HG03095 (cell line): ENCODE measurements at regions not wholly inside any gene's neighbourhood (a gene's known extent, or its start where the extent isn't known, plus 50 kb on each side); places are given as distances from the start of the nearest gene placed in this dataset.
"Not testable (repeated sequence)": the region's sequence is repeated elsewhere in the genome, so short reads cannot be mapped to it uniquely, and the experiment has no call there.

Experiments
- ATAC-seq: cut with Tn5 transposase; IDR thresholded peaks from one replicate; pipeline ENCODE4 v1.9.1; 2021; ENCODE audit warnings: moderate library complexity; ENCODE audit not compliant: unreplicated experiment

DNA sequence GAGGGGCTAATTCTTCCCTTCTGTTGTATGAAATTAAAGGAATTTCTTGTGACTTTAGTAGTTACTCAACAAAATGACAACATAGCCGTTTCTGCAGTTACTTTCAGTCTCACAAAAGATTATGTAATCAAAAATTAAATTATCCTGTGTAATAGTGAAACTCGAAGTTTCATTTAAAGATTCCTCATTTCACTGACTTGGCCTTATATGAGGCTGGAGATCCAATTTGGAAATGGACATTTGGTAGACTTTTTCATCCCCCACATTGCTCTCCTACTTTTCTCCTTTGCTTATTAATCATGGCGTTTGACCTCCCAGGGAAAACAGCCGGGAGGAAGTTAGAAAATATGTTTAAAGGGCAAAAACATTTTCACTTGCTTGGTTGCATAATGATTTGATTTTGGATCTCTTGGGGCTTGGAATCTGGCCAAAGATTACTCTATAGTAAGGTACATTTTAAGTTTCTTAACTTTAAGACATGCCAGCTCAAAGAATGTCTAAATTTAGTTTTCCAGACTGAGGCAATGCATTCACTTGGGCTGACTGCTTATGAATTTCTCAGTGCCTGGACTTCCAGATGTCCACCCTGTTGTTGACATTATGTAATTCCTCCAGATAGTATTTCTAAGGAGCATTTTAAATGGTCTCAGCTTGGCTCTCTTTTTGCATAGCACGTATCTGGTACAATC is 1364.9 kb upstream of the MIR17HG start:
- ATAC-seq, result no peak

DNA sequence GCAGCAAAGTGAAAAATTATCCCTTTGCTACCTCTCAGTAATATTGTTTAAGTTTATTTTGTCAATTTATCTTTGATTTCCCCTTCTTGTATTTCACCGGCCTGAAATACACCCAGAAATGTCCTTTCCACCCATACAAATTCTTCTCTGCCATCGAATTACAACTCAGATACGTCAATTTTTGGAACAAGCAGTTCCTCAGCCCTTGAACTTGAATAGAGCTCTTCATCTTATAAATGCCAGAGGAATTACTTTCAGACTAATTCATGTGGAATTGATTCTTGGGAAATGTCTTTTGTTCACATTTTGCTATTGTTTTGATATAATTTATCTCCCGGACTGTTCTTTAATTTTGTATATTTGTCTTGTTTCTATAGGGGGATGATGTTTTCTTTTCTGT is 1359.3 kb upstream of the MIR17HG start:
- no peak for ATAC-seq

DNA sequence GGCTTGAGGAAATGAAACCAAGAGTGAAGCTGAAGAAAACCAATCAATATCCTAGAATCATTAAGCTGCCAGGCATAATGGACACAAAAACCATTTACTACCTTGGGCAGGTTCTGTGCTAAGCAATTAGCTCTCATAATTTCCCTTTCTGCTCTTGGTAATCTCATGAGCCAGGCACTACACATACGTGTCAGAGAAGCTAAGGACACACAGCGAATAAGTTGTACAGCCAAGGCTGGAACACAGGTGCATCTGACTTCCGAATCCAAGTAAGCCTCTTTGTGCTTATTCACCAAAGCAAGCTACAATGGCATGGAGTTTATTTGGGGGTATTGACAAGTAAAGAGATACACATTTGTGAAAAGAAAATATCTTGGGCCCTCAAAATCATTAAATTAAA is 1343.9 kb upstream of the MIR17HG start:
- ATAC-seq, result no peak

DNA sequence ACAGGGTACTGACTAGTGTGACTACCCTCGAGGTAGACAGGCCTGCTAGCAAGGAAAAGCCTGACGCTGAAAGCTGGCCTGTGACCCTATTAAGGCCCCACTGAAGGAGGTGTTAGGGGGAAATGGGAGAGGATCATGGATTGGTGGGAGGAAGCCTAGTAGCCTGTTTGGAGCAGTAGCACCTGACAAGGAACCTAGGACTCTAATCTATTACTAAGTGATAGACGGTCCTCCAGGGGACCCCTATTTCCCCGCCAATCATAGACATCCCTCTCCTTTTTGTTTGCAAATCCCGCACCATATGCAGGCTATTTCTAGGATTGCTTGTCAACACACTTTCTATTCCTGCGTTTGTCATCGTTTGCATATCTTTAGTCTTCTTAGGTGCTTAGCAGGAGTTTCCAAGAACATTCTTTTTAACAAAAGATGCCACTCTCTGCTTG is 1338.8 kb upstream of the MIR17HG start:
- no peak for ATAC-seq

DNA sequence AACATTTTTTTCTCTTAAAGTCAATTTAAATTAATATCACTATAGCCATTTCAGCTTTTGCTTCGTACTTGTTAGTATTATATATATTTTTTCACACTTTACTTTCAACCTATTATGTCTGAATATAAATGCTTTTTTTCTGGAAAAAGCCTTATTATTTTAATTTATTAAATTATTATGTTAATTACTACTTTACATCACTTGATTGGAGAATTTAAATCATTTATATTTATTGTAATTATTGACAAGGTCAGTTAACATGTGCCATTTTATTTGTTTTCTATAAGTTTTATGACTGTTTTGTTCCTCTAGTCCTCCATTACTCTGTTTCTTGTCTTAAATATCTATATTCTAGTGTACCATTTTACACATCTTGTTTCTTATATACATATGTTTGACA is 1333.4 kb upstream of the MIR17HG start:
- no peak for ATAC-seq

DNA sequence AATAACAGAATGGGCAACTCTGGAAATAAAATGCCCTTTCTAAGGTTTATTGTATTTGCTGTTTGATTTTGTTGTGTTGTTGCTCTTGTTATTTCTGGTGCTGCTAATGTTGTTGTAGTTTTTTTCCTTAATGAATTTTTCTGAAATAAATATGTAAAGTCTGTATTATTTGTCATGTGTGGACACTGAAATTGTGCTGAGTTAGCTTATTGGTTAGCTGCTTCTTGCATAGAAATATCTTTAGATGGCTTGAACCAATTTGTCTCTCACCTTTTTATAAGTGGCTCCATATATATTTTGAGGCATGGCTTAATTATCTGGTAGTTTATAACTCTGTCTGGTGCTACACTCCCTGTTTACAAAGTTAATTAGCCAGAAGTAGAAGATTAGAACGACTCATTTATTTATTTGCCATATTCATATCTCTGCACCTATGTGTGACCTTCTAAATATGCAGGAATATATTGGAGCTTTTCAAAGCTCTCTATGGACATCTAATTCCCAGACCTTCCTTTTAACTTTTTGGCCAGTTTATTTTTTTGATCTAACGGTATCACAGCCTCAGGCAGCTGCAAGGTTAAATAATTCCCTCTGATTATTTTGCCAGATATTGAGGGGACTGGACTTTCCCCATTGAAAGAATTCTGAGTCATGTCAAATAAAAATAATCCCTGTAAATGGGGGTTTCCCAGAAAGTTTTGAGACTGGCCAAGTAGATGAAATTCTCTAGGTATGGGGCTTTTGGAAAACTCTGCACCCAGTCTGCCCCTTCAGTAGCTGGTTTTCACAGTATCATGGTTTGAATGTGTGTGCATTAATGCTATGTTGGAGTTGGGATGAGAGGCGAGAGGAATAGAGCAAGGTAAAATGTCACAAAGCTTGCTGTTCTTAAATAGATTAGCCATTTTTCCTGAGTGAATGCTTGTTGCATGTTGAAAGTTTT is 1331.7 kb upstream of the MIR17HG start:
- no peak for ATAC-seq

DNA sequence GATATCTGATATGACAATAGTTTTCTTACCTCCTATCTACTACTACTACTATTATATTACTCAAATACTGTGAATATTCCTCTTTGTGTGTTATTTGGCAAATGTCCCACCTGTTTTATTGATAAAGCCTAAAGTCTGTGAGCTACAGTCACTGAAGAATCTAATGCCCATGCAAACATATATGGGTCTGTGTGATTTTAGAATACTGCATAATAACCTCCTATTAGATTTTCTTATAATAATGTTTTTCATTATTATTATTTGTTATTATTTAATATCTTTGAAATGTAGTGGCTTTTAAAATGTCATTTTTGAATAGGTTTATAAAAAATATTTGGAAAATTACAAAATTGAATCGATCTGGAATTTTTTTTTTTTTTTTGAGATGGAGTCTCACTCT is 1330.8 kb upstream of the MIR17HG start:
- ATAC-seq, result no peak

DNA sequence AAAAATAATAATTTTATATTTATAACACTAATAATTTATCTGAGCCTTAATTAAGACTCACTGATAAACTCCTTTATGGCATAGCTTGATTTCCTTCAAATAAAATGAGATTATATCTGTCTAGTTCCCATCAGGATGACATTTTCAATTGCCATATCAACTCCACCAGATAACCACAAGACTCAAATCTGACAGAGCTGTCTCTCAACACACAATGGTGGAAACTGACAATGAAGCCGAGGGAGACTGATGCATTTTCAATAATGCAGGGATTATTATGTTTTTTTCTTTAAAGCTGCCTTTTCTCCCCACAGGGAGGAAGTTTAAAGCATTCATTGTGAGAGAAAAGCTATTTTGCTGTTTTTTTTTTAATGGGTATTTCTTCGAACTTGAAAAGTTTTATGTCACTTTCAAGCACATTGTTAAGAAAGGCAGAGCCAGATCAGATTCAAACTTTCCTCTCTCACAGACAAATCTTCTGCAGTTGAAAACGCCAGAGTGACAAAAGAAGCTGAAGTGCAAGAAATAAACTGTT is 1326.9 kb upstream of the MIR17HG start:
- no peak for ATAC-seq

DNA sequence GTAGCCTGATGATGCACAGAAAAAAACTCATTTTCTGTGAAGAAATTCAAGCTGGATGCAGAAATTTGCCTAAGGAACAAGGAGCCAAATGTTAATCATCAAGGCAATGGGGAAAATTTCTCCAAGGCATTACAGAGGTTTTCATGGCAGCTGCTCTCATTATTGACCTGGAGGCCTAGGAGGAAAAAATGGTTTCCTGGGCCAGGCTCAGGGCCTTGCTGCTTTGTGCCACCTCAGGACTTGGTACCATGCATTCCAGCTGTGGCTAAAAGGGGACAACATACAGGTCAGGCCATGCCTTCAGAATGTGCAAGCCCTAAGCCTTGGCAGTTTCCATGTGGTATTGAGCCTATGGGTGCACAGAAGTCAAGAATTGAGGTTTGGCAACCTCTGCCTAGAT is 1320.1 kb upstream of the MIR17HG start:
- ATAC-seq, result no peak

DNA sequence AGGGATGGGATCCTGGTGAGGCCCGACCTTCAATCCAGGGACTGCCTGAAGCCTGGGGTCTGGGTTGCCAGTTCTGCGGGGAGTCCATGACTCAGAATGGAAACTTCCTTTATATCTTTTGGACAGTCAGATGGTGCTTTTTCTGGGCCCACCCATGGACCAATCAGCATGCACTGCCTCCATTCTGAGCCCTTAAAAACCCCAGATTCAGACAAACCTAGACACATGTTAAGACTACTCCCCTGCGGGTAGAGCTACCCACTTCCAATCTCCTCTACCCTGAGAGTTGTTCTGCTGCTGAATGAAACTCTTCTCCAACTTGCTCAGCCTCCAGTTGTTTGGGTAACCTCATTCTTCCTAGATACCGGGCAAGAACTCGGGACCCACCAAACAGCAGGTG is 1315.2 kb upstream of the MIR17HG start:
- ATAC-seq, result no peak

DNA sequence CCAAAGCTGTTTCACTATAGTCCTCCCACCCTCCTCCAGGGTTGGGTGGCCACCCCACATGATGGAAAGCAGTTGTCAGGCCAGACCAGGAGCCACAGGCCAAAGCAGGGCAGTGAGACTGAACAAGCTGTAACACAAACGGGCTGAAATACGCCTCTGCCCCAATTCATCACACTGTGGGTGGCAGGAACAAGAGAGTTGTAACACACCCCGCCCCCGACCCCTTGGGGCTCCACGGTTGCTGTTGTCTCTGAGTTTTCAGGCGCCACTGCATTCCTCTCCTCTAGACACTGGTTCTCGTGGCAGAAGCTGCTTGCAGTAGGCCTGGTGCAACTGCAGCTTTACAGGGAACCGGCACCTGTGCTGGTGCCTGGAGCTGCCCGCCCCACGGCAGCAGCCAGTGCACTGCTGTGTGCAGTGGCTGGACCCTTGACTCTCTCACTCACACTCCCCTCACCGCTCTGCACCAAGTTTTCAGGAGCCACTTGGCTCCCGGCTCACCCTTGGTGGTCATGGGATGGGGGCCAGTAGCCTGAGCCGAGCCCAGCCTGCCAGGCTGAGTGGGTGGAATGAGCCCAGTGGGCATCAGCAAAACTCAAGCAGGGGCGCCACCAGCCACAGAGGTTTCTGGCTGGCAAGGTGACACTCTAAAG is 1314.5 kb upstream of the MIR17HG start:
- ATAC-seq, result no peak

DNA sequence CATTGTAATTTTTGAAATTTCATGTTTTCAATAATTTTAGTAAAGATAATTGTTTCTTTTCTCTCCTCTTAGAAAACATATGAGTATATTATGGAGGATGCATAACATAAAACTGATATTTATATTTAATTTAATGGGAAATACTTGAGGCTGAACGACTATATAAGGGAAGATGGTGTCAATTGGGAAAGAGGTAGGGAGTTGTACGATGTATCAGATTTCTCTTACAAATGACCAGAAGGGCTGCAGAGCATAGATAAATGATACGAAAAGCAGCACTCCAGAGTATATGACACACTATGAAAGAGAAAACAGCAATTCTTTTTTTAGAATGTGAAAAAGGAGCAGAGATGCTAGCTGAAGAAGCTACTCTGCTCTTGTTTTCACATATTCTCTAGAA is 1308.0 kb upstream of the MIR17HG start:
- no peak for ATAC-seq

DNA sequence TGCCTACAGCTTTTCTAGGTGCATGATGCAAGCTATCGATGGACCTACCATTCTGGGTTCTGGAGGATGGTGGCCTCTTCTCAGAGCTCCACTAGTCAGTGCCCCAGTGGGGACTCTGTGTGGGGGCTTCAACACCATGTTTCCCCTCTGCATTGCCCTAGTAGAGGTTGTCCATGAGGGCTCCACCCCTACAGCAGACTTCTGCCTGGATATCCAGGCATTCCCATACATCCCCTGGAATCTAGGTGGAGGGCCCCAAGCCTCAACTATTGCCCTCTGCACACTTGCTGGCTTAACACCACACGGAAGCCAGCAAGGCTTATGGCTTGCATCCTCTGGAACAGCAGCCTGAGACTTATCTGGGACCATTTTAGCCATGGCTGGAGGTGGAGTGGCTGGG is 1299.9 kb upstream of the MIR17HG start:
- ATAC-seq, result no peak

DNA sequence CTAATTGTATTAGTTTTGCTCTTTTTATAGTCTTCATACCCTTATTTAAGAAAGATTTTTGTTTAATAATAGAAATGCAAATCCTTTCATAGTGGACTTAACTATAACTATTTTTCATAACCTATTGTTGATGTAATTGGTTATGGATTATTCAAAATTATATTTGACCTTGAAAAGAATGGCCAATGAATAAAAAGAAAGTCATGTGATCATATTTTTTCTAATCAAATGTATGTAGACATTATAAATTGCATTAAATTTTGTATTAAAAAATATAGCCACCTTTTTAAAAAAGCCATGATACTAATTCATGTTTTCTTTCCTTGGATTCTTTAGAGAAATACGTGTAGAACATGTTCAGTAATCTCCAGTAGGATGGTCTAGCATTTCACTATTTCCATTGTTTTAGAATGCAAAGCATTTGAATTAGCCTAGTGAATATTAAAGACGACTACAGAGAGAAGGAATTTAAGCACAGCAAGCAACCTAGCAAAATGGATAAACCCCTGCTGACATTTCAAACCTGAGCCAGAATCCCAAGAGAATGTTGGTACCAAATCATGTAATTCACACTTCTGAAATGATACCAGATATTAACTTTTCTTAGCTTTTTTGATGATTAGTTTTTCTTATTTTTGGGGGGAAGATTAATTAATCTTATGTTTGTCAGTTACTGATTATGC is 1297.4 kb upstream of the MIR17HG start:
- no peak for ATAC-seq

DNA sequence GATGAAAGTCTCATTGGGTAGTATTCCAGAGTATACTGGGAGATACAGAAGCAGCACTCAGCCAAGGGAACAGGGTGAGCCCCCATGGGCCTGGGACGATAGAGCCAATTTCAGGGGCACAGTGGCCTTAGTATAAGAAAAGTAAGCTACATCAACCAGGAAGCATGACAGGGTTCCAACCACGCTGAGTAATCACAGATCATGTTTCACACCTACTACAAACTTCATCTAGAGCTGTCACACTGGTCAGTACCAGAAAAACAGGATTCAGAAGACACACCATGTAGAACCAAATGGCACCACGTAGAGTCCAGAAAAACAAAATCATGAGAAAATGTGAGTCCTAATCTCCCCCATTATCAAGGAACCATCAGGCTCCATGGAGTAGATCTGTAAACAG is 1292.4 kb upstream of the MIR17HG start:
- ATAC-seq, result no peak

DNA sequence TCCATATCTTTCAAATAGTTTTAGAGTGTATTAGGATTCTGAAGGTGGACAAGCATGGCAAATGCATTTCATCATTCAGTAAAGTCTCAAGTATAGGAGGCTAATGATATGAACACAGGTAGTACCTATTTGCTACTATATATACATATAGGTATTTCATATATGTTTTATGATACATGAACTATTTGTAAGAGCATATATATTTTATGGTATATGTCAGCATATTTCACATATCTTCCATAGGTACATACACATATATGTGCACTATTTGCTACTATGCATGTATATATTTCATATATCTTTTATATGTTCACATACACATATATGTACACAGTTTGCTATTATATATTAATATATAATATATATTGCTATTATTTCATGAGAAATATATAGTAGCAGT is 1291.7 kb upstream of the MIR17HG start:
- no peak for ATAC-seq

DNA sequence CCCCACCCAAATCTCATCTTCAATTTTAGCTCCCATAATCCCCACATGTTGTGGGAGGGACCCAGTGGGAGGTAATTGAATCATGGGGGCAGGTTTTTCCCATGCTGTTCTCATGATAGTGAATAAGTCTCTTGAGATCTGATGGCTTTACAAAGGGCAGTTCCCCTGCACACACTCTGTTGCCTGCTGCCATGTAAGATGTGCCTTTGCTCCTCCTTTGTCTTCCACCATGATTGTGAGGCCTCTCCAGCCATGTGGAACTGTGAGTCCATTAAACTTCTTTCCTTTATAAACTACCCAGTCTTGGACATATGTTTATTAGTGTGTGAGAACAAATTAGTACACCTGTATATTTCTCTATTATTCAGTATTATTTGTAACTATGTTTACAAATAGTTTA is 1283.3 kb upstream of the MIR17HG start:
- not testable (repeated sequence) for ATAC-seq

DNA sequence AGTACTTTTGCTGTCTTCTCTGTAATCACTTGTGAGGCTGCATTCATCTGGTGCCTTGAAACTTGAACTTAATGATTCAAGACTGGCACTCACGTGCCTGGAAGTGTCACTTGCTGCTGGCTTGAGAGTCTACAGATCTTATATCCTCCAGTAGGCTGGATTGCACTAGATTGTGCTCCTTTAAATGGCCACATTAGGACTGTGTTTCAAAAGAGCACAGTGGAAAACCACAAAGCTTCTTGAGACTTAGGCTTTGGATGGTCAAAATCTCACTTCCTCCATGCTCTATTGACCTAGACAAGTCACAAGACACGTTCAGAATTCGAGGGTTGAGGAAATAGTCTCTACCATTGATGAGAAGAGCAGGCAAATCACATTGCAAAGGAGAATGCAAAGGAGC is 1278.8 kb upstream of the MIR17HG start:
- ATAC-seq, result no peak

DNA sequence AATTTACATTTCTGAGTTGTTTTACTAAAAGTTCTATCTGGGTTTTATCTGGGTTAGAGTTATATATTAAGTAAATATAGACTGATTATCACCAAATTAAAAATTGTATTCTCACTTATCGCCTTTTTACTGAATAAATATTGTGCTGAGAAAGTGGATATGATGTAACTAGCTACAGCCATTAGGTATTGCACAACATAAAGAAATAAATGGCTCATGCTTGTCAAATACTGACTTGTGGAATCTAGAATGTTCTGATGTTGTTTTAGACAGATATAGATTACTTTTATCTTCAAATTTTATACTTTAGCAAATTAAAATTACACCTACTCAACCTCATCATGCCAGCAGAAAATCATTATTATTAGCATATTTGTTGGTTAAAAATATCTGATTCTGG is 1277.1 kb upstream of the MIR17HG start:
- ATAC-seq, result no peak

DNA sequence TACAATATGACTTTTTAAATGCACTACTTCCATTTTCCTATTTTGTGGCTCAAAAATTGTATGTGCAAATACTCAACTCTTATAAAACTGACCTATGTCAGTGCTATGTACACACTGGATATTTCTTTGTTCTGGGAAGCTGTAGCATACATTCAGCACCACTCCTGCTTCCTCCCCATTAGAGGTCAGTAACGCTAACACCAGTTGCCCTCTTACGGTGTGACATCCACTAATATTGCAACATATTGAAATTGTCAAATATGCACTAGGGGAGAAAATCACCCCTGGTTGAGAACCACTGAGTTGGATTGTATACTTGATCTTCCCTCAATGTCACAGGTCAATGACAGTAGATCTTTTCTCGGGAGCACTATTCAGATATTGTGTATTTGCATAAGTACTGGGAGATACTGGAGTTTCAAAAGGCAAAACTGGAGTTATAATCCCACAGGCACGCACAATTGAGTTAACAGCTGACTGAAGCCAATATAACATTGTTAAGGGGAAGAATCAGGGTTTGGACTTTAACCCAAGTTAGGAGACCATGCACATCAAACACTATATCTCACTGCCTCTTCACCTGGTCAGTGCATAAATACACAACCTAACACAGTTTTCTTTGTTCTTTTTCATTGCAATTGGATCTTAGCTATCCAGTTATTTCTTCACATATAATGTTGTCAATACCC is 1276.5 kb upstream of the MIR17HG start:
- ATAC-seq, result no peak
